ENCODE measurements at regions not wholly inside any gene's neighbourhood (a gene's known extent, or its start where the extent isn't known, plus 50 kb on each side); places are given as distances from the start of the nearest gene placed in this dataset.
A peak's percentile ranks its signal among the peaks of the same experiment; 100 is the strongest.

- DNase-seq, result peak; percentile 19
Observed at GRCh38 chr9:107172160-107172978, 110.7 kb upstream of the RAD23B start.

DNA sequence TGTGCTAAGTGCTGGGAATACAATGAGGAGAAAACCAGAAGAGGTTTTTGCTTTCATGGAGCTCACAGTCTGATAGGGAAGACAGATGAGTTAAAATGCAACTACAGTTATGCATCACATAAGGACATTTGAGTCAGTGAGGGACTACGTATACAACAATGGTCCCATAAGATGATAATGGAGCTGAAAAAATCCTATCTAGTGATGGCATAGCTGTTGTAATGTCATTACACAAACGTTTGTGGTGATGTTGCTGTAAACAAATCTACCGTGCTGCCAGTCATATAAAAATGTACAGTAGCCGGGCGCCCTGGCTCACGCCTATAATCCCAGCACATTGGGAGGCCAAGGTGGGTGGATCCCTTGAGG lies 110.1 kb upstream of the RAD23B start:
- no peak for DNase-seq

DNA sequence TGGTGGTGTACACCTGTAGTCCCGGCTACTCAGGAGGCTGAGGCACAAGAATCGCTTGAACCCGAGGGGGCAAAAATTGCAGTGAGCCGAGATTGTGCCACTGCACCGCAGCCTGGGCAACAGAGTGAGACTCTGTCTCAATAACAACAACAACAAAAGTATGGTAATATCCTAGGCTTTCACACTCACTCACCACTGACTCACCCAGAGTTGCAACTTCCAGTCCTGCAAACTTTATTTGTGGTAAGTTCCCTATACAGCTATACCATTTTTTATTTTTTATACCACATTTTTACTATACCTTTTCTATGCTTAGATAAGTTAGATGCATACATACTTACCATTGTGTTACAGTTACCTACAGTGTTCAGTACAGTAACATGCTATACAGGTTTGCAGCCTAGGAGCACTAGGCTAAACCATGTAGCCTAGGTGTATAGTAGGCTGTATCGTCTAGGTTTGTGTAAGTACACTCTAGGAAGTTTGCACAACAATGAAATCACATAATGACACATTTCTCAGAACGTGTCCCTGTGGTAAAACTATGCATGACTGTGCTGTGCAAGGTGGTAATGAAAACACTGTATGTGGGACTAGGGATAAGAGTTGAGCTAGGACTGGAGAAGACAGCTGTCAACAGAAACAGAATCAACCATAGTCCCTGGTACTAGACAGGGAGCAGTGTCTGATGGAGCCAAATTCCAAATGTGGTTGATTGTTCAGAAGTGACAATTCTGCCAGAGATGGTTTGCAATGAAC lies 109.5 kb upstream of the RAD23B start:
- no peak for DNase-seq

DNA sequence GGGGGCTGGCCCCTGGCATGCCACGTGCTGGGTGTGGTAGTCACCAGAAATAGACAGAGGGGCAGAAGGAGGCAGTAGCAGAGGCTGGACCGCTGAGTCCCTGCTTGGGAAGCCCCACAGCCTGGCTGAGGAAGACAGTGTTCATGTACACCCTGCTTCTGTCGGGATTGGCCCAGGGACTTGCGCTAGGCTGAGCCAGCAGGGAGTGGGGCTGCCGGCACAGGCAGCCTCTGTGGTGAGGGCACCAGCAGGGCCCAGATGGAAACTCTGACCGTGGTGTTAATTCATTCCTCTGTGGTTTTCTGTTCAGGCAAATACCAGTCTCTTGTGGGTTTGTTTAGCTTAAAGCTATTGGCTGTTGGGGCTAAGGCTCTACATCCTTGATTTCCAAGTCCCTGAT lies 108.6 kb upstream of the RAD23B start:
- no peak for DNase-seq

GRCh38 chr9:107175041-107175440 lies 108.0 kb upstream of the RAD23B start:
- DNase-seq, result no peak

DNA sequence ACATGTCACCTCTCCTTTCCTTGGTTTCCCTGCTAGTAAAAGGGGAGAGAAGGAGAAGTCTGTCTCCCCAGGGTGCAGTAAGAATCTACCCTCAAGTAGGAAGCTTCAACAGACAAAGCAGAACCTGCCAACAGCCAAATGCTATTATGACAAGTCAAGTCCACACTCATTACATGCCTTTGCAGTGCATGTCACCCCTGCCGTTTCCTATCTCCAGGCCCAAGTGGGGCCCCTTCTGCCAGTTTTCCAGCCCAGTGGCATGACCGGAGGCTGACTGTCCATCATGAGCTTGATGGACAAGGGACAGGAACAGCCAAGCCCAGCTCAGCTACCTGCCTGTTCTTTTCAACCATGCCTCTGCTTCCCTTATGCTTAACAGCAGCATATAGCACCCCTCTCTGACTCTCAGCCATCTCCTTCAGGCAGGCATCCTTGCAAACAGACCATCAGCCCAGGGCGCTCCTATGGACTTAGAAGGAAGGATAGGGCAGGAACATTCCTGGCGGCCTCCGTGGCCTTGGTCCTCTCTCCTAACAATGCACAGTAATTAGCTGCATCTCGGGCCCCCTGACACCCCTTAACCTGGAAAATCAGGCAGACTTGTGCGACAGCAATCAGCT lies 107.2 kb upstream of the RAD23B start:
- no peak for DNase-seq

DNA sequence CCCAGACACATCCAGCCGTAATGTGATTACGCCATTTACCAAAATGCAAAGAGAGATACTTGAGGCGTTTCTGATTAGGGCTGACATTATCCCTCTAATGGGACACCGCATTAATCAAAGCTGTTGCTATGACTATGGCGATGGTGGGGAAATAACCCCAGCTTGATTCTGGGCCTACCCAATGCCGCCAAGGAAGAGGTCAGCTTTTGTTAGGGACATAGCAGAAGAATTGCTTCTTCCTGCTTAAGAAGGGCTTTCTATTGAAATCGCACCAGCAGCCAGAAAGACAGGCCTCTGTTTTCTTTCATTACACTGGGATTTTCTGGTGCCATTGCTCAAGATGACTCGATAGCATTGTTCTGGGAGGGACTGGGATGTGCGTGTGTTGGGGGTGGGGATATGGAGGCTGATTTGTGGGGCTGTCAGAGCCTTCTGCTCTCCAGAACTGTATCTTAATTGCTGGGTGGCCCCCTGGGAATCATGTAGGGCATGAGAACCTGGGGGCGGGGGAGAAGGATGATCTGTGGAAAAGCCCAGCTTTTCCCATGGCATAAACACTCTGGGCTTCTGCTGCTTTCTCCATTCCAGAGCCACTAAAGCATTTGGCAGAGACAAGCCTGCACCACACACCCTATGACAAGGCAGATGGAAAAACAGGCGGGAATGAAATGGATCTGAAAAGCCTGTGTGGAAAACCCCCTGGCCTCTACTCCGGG lies 106.5 kb upstream of the RAD23B start:
- DNase-seq, result peak; percentile 31

DNA sequence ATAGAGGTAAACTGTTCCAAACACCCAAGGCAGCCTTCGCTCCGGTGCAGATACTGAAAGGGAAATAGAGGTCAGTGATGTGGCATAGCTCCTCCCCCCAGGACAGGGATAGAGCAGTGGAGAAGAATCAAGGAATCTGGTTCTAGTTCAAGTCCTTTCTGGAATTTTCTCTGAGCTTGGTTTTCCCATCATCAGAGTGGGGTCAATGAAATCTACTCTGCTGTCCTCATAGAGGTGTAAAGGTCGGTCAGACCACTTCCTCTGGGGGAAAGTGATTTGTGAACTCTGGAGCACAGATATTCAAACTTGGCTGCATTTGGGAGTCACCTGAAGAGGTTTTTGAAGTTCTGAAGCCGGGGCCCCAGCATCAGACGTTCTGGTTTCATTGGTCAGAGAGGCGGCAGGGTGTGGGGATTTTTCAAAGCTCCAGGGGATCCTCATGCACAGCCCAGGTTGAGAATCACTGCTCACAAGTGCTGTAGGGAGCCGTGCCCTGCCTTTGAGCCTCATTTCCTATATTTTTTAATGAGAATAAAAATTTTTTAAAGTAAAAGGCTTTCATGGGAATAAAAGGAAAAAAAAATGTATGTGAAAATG lies 105.7 kb upstream of the RAD23B start:
- no peak for DNase-seq

DNA sequence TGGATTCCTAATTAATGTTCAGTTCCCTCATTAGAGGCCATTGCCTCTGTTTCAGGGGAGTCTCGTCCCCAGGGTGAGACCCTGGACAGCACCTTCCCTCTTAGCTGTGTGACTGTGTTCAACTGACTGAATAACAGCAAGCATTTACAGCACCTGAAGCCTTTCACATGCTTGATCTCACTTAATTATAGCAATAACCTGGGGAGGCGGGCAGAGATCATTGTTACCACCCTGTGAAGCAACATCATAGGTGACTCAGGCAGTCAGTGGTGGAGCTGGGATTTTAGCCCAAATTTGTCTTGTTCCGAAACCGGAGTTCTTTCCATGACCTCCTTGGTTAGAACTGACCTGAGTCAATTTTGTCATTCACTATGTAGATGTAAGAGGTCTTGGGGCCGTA lies 105.2 kb upstream of the RAD23B start:
- no peak for DNase-seq

- no peak for DNase-seq
Observed at GRCh38 chr9:107178293-107178692, 104.8 kb upstream of the RAD23B start.

DNA sequence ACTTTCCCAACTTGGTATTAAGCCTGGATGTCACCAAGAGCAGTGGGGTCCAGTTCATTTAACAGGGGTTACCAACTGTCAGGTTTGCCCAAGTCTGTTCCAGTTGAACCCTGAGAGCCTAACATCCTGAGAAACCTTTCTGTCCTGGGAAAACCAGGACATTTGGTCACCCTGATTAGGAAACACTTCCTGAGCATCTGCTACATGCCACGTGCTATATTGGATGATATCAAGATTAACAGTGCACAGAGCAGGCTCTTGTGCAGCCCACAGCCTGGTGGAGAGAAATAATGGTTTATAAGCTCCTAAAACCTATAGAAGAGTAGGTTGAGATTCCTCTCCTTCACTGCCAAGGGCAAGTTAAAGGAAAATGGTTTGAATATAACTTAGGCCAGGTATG lies 102.9 kb upstream of the RAD23B start:
- no peak for DNase-seq

GRCh38 chr9:107183176-107183575 lies 99.9 kb upstream of the RAD23B start:
- no peak for DNase-seq

GRCh38 chr9:107188376-107188775 lies 94.7 kb upstream of the RAD23B start:
- DNase-seq, result no peak

DNA sequence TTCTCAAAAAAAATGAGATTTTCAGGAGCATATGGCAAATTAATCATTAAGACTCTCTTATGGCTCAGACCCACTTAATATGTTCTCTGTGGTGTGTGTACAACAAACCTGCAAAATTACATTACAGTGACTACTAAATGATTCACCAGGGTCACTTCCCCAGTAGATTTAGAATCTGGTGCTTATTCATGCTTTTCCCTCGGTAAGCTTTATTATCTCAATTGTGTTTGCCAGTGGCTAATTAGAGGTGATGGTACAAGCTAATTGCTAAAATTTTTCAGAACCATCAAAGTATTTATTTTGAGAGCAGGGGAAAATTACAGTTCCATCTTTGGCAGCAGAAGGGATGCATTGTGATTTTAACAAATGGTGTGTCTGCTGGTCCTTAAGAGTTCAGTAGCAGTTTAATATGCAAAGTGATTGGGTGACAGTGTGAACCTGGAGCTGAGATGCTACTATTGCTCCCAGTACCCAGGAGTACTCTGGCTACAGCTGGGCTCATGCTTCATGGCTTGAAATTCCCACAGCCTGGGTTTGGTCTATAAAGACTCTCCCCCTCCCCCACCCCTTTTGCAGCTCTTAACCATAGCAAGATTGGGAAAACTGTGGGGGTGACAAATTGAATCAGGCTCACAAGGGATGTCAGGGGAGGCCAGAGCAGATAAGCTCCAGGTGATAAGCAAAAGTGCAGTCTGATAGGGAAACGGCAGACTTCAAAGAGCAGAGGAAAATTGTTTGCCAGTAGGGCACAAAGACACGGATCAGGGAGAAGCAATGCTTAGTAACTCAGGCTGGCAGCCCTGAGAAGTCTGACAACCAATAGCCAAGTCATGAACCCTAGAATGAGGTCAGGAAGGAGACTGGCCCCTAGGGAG lies 92.8 kb upstream of the RAD23B start:
- DNase-seq, result no peak

DNA sequence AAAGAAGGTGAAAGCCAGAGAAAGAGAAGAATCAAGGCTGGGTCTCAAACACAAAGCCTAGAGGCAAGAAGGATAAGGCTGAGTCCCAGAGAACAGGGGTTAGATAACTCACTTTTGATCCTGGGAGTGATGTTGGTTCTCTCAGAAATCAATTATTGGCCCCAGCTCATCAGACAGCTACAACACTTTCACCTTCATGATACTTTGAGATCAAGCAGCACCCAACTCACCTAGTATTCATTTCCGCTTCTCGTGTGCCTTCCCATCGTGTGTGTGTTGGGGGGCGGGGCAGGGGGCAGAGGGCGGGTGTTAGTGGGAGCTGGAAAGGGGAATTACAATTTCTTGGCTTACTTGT lies 92.2 kb upstream of the RAD23B start:
- DNase-seq, result no peak

DNA sequence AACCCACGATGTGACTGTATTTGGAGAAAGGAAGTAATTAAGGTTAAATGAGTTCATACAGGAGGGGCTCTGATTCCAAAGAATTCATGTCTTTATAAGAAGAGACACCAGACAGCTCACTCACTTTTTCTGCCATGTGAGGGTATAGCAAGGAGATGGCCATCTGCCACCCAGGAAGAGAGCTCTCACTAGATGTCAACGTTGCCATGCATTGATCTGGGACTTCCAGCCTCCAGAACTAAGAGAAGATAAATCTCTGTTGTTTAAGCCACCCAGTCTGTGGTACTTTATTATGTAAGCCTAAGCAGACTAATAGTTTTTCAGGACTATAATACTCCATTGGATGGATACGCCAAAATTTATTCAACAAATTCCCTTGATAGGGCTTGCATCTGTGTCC lies 89.8 kb upstream of the RAD23B start:
- no peak for DNase-seq

GRCh38 chr9:107198718-107199117 lies 84.4 kb upstream of the RAD23B start:
- DNase-seq, result no peak

- no peak for DNase-seq
Observed at GRCh38 chr9:107208121-107208520, 75.0 kb upstream of the RAD23B start.

GRCh38 chr9:107210775-107211174 lies 72.3 kb upstream of the RAD23B start:
- DNase-seq, result no peak

GRCh38 chr9:107211284-107211923 lies 71.7 kb upstream of the RAD23B start:
- DNase-seq, result no peak

DNA sequence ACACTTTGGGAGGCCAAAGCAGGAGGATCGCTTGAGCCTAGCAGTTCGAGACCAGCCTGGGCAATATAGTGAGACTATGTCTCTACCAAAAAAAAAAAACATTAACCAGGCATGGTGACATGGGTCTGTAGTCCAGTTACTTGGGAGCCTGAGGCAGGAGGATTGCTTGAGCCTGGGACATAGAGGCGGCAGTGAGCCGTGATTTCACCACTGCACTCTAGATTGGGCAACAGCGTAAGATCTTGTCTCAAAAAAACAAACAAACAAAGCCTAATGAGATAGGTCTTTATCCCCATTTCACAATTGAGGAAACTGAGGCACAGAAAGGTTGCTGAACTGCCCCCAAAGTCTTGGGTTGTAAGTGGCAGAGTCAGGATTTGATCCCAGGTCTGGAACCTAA lies 70.5 kb upstream of the RAD23B start:
- no peak for DNase-seq

- no peak for DNase-seq
Observed at GRCh38 chr9:107213080-107213479, 70.0 kb upstream of the RAD23B start.

Data from DMS 273 treated with DMSO at 0.1 percent for 48 hours (cell line).